ENCODE measurements at regions not wholly inside any gene's neighbourhood (a gene's known extent, or its start where the extent isn't known, plus 50 kb on each side); places are given as distances from the start of the nearest gene placed in this dataset.

GRCh38 chr5:8399471-8399870 is 530.5 kb downstream of the MTRR start:
- Histone ChIP-seq H3K27me3 (ENCODE audit: insufficient read depth, low read depth, low read length) (no peaks in the 10 kb centered on the region), H3K4me2 (ENCODE audit: low read length) (no peak overlapping the region), H4K20me1 (ENCODE audit: insufficient read depth) (no peaks in the 10 kb centered on the region), H3K4me3 (ENCODE audit: low read length) (no peak overlapping the region), H2AFZ (ENCODE audit: low read depth, low read length) (no peak overlapping the region), H3K9ac (ENCODE audit: low read length) (no peak overlapping the region), H3F3A (ENCODE audit: insufficient read depth, low read length, poor library complexity, severe bottlenecking) (no peaks in the 10 kb centered on the region), H3K9me3 (ENCODE audit: low read length) (no peaks in the 10 kb centered on the region), H3K9me2 (ENCODE audit: insufficient read depth, low read length) (no peaks in the 10 kb centered on the region), H3K36me3 (ENCODE audit: insufficient read depth, low read length) (no peaks in the 10 kb centered on the region), H3K79me2 (replicated peaks; ENCODE audit: insufficient read depth, low read length) (no peaks in the 10 kb centered on the region), H3K27ac (ENCODE audit: low read length) (no peak overlapping the region)
- TF ChIP-seq SMC3 (conservative IDR thresholded peaks at IDR 0.05; ENCODE audit: poor library complexity) (no peak), TAF1 (IDR thresholded peaks at IDR 0.05; ENCODE audit: low read depth) (no peak), RAD21 (conservative IDR thresholded peaks at IDR 0.05) (no peak), EZH2 (IDR thresholded peaks at IDR 0.05; ENCODE audit: borderline replicate concordance, insufficient read depth, low read length, poor library complexity, severe bottlenecking) (no peak), EP300 (conservative IDR thresholded peaks at IDR 0.05; ENCODE audit: poor library complexity, severe bottlenecking) (no peak), POLR2AphosphoS5 (IDR thresholded peaks at IDR 0.05) (no peak), CTCF (IDR thresholded peaks at IDR 0.05; ENCODE audit: poor library complexity, severe bottlenecking) (no peak), MXI1 (conservative IDR thresholded peaks at IDR 0.05; ENCODE audit: poor library complexity, severe bottlenecking) (no peak), REST (IDR thresholded peaks at IDR 0.05; ENCODE audit: borderline replicate concordance) (no peak)

GRCh38 chr5:8408258-8408657 is 539.3 kb downstream of the MTRR start:
- no peaks in the 10 kb centered on the region for H3F3A ChIP-seq (ENCODE audit: insufficient read depth, low read length, poor library complexity, severe bottlenecking)
- no peak overlapping the region for H2AFZ ChIP-seq (ENCODE audit: low read depth, low read length)
- no peaks in the 10 kb centered on the region for H3K27me3 ChIP-seq (ENCODE audit: insufficient read depth, low read depth, low read length)
- no peaks in the 10 kb centered on the region for H3K9me2 ChIP-seq (ENCODE audit: insufficient read depth, low read length)
- H3K9me3 ChIP-seq (ENCODE audit: low read length): no peaks in the 10 kb centered on the region
- H3K27ac ChIP-seq (ENCODE audit: low read length): no peak overlapping the region
- no peaks in the 10 kb centered on the region for H4K20me1 ChIP-seq (ENCODE audit: insufficient read depth)
- H3K9ac ChIP-seq (ENCODE audit: low read length): no peak overlapping the region
- no peaks in the 10 kb centered on the region for H3K36me3 ChIP-seq (ENCODE audit: insufficient read depth, low read length)
- H3K4me3 ChIP-seq (ENCODE audit: low read length): no peak overlapping the region
- no peak overlapping the region for H3K4me2 ChIP-seq (ENCODE audit: low read length)
- no peak for TF ChIP-seq TAF1 (IDR thresholded peaks at IDR 0.05; ENCODE audit: low read depth)
- no peaks in the 10 kb centered on the region for H3K79me2 ChIP-seq (replicated peaks; ENCODE audit: insufficient read depth, low read length)

GRCh38 chr5:8410618-8411017 is 541.7 kb downstream of the MTRR start:
- Histone ChIP-seq H3K9me3 (ENCODE audit: low read length) (no peaks in the 10 kb centered on the region), H2AFZ (ENCODE audit: low read depth, low read length) (no peak overlapping the region), H3K9me2 (ENCODE audit: insufficient read depth, low read length) (no peaks in the 10 kb centered on the region), H3K9ac (ENCODE audit: low read length) (no peak overlapping the region), H4K20me1 (ENCODE audit: insufficient read depth) (no peaks in the 10 kb centered on the region), H3K79me2 (replicated peaks; ENCODE audit: insufficient read depth, low read length) (no peaks in the 10 kb centered on the region), H3F3A (ENCODE audit: insufficient read depth, low read length, poor library complexity, severe bottlenecking) (no peaks in the 10 kb centered on the region), H3K36me3 (ENCODE audit: insufficient read depth, low read length) (no peaks in the 10 kb centered on the region), H3K4me2 (ENCODE audit: low read length) (no peak overlapping the region), H3K27me3 (ENCODE audit: insufficient read depth, low read depth, low read length) (no peaks in the 10 kb centered on the region), H3K27ac (ENCODE audit: low read length) (no peak overlapping the region), H3K4me3 (ENCODE audit: low read length) (no peak overlapping the region)
- TF ChIP-seq REST (IDR thresholded peaks at IDR 0.05; ENCODE audit: borderline replicate concordance) (no peak), RAD21 (conservative IDR thresholded peaks at IDR 0.05) (no peak), TAF1 (IDR thresholded peaks at IDR 0.05; ENCODE audit: low read depth) (no peak), EZH2 (IDR thresholded peaks at IDR 0.05; ENCODE audit: borderline replicate concordance, insufficient read depth, low read length, poor library complexity, severe bottlenecking) (no peak), POLR2AphosphoS5 (IDR thresholded peaks at IDR 0.05) (no peak), MXI1 (conservative IDR thresholded peaks at IDR 0.05; ENCODE audit: poor library complexity, severe bottlenecking) (no peak), CTCF (IDR thresholded peaks at IDR 0.05; ENCODE audit: poor library complexity, severe bottlenecking) (no peak), EP300 (conservative IDR thresholded peaks at IDR 0.05; ENCODE audit: poor library complexity, severe bottlenecking) (no peak), SMC3 (conservative IDR thresholded peaks at IDR 0.05; ENCODE audit: poor library complexity) (no peak)

Data from neural cell (in vitro differentiated cells).